GM21786 (cell line): ENCODE measurements at regions not wholly inside any gene's neighbourhood (a gene's known extent, or its start where the extent isn't known, plus 50 kb on each side); places are given as distances from the start of the nearest gene placed in this dataset.

Experiments used
- ATAC-seq: cut with Tn5 transposase; IDR thresholded peaks from one replicate; pipeline ENCODE4 v1.9.1; 2021; ENCODE audit not compliant: unreplicated experiment

- ATAC-seq: no peak
Observed at GRCh38 chrX:21126661-21127060, 247.6 kb upstream of the CNKSR2 start.

GRCh38 chrX:21131346-21131745 lies 242.9 kb upstream of the CNKSR2 start:
- no peak for ATAC-seq

- no peak for ATAC-seq
Observed at GRCh38 chrX:21131786-21132185, 242.4 kb upstream of the CNKSR2 start.

GRCh38 chrX:21132686-21133393 lies 241.4 kb upstream of the CNKSR2 start:
- no peak for ATAC-seq

GRCh38 chrX:21150208-21150607 lies 224.0 kb upstream of the CNKSR2 start:
- no peak for ATAC-seq

GRCh38 chrX:21151051-21151450 lies 223.2 kb upstream of the CNKSR2 start:
- ATAC-seq: no peak

GRCh38 chrX:21153033-21153432 lies 221.2 kb upstream of the CNKSR2 start:
- ATAC-seq: no peak

GRCh38 chrX:21153503-21153902 lies 220.7 kb upstream of the CNKSR2 start:
- ATAC-seq: no peak

- ATAC-seq: no peak
Observed at GRCh38 chrX:21155916-21156315, 218.3 kb upstream of the CNKSR2 start.

- no peak for ATAC-seq
Observed at GRCh38 chrX:21156632-21157031, 217.6 kb upstream of the CNKSR2 start.

- no peak for ATAC-seq
Observed at GRCh38 chrX:21158678-21159077, 215.5 kb upstream of the CNKSR2 start.

- ATAC-seq: no peak
Observed at GRCh38 chrX:21166272-21166982, 207.8 kb upstream of the CNKSR2 start.

- no peak for ATAC-seq
Observed at GRCh38 chrX:21167011-21167410, 207.2 kb upstream of the CNKSR2 start.

- no peak for ATAC-seq
Observed at GRCh38 chrX:21167494-21167893, 206.7 kb upstream of the CNKSR2 start.

- no peak for ATAC-seq
Observed at GRCh38 chrX:21168401-21169160, 205.6 kb upstream of the CNKSR2 start.

- no peak for ATAC-seq
Observed at GRCh38 chrX:21171181-21171580, 203.0 kb upstream of the CNKSR2 start.

GRCh38 chrX:21174439-21174838 lies 199.8 kb upstream of the CNKSR2 start:
- no peak for ATAC-seq

- no peak for ATAC-seq
Observed at GRCh38 chrX:21176921-21177571, 197.2 kb upstream of the CNKSR2 start.

- no peak for ATAC-seq
Observed at GRCh38 chrX:21181232-21181853, 192.9 kb upstream of the CNKSR2 start.

- ATAC-seq: no peak
Observed at GRCh38 chrX:21193196-21193595, 181.0 kb upstream of the CNKSR2 start.

GRCh38 chrX:21194526-21194925 lies 179.7 kb upstream of the CNKSR2 start:
- no peak for ATAC-seq
